Mucosa of rectum (tissue), 2 donors: ENCODE measurements at regions not wholly inside any gene's neighbourhood (a gene's known extent, or its start where the extent isn't known, plus 50 kb on each side); places are given as distances from the start of the nearest gene placed in this dataset.

Experiments
- H3K27ac ChIP-seq, 2 donors: one replicate each; pipeline ENCODE4 v1.7.0; 2013; ENCODE audit warnings: inconsistent platforms in 2 of 2, low read depth in 2 of 2, low read length in 2 of 2
- H3K27me3 ChIP-seq, 2 donors: one replicate each; pipeline ENCODE4 v1.7.0; 2013; ENCODE audit warnings: low read length in 2 of 2; ENCODE audit not compliant: control insufficient read depth in 2 of 2, insufficient read depth in 2 of 2
- H3K36me3 ChIP-seq, 2 donors: one replicate each; pipeline ENCODE4 v1.7.0; 2013; ENCODE audit warnings: low read length in 2 of 2; ENCODE audit not compliant: control insufficient read depth in 2 of 2, insufficient read depth in 2 of 2
- H3K4me1 ChIP-seq, 2 donors: one replicate each; pipeline ENCODE4 v1.7.0; 2013; ENCODE audit warnings: low read length in 2 of 2, mild to moderate bottlenecking in 1 of 2; ENCODE audit not compliant: control insufficient read depth in 2 of 2, insufficient read depth in 2 of 2
- H3K4me3 ChIP-seq, 2 donors: one replicate each; pipeline ENCODE4 v1.7.0; 2013; ENCODE audit warnings: low read length in 2 of 2
- H3K9ac ChIP-seq, 2 donors: one replicate each; pipeline ENCODE4 v1.7.0; 2013; ENCODE audit warnings: low read length in 2 of 2, low read depth in 1 of 2, mild to moderate bottlenecking in 1 of 2
- H3K9me3 ChIP-seq, 2 donors: one replicate each; pipeline ENCODE4 v1.7.0; 2013; ENCODE audit warnings: low read length in 2 of 2; ENCODE audit not compliant: control insufficient read depth in 2 of 2
- donor health status: healthy.
- donor health status: Normal muscosa, but diverticular disease.

GRCh38 chr18:993560-993959 lies 88.9 kb downstream of the ADCYAP1 start:
- H3K36me3 ChIP-seq, result no peaks in the 10 kb centered on the region
- no peak overlapping the region for H3K9ac ChIP-seq
- H3K9me3 ChIP-seq, result no peaks in the 10 kb centered on the region
- H3K27ac ChIP-seq, result no peak overlapping the region
- no peak overlapping the region for H3K4me3 ChIP-seq
- no peaks in the 10 kb centered on the region for H3K4me1 ChIP-seq
- H3K27me3 ChIP-seq, result no peaks in the 10 kb centered on the region

DNA sequence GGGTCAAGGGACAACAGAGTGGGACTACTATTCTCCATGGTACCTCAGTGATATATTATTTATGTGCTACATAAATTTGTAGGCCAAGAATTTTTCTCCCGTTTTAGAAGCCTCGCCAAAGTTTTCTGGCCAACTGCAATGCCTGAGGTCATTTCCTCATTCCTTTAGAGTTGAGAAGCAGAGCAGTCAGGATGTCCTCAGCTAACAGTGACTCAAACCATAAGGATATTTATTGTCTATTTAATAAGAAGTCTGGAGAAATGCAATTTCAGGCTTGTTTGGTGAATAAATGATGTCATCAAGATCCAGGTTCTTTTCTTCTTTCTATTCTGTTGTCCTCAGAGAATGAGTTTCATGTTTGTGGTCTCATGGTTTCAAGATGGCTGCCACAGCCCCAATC lies 91.0 kb downstream of the ADCYAP1 start:
- Histone ChIP-seq H3K4me3 (no peak overlapping the region), H3K27ac (no peak overlapping the region), H3K27me3 (no peaks in the 10 kb centered on the region), H3K36me3 (no peaks in the 10 kb centered on the region), H3K9ac (no peak overlapping the region), H3K9me3 (no peaks in the 10 kb centered on the region), H3K4me1 (no peaks in the 10 kb centered on the region)

DNA sequence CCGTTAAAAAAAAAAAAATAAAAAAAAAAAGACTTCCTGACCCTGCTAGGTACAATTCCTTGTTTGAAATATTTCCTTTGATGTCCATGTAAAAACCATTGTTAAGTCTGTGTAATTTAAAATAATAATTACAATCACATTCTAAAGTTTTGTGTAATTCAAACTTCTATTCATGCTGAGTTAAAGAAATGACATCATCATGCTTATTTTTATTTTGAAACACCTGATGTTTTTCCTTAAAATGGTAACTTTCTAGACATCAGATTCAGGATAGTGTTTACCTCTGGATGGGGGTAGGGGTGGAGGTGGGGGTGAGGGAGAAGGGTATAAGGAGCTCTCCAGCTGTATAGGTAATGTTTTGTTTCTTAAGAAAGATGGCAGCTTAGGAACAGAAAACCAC lies 92.8 kb downstream of the ADCYAP1 start:
- H3K27me3 ChIP-seq, result no peaks in the 10 kb centered on the region
- no peaks in the 10 kb centered on the region for H3K9me3 ChIP-seq
- H3K4me3 ChIP-seq, result no peak overlapping the region
- H3K36me3 ChIP-seq, result no peaks in the 10 kb centered on the region
- H3K27ac ChIP-seq, result no peak overlapping the region
- no peaks in the 10 kb centered on the region for H3K4me1 ChIP-seq
- no peak overlapping the region for H3K9ac ChIP-seq

GRCh38 chr18:998936-999335 lies 94.3 kb downstream of the ADCYAP1 start:
- Histone ChIP-seq H3K4me1 (no peaks in the 10 kb centered on the region), H3K27me3 (no peaks in the 10 kb centered on the region), H3K4me3 (no peak overlapping the region), H3K36me3 (no peaks in the 10 kb centered on the region), H3K27ac (no peak overlapping the region), H3K9me3 (no peaks in the 10 kb centered on the region), H3K9ac (no peak overlapping the region)

- Histone ChIP-seq H3K4me1 (no peaks in the 10 kb centered on the region), H3K9ac (no peak overlapping the region), H3K9me3 (no peaks in the 10 kb centered on the region), H3K4me3 (no peak overlapping the region), H3K36me3 (no peaks in the 10 kb centered on the region), H3K27ac (no peak overlapping the region), H3K27me3 (no peaks in the 10 kb centered on the region)
These were observed 98.0 kb downstream of the ADCYAP1 start for GRCh38 chr18:1002653-1003178.

GRCh38 chr18:1003499-1003898 lies 98.8 kb downstream of the ADCYAP1 start:
- no peak overlapping the region for H3K9ac ChIP-seq
- no peak overlapping the region for H3K27ac ChIP-seq

GRCh38 chr18:1006304-1006703 lies 101.6 kb downstream of the ADCYAP1 start:
- no peaks in the 10 kb centered on the region for H3K27me3 ChIP-seq
- H3K4me3 ChIP-seq, result no peak overlapping the region
- no peak overlapping the region for H3K9ac ChIP-seq
- H3K4me1 ChIP-seq, result no peaks in the 10 kb centered on the region
- H3K9me3 ChIP-seq, result no peaks in the 10 kb centered on the region
- no peaks in the 10 kb centered on the region for H3K36me3 ChIP-seq
- H3K27ac ChIP-seq, result no peak overlapping the region

More at GRCh38 chr18:1003499-1003898, 98.8 kb downstream of the ADCYAP1 start:
- no peaks in the 10 kb centered on the region for H3K9me3 ChIP-seq
- H3K27me3 ChIP-seq, result no peaks in the 10 kb centered on the region
- H3K4me3 ChIP-seq, result no peak overlapping the region
- no peaks in the 10 kb centered on the region for H3K36me3 ChIP-seq
- H3K4me1 ChIP-seq, result no peaks in the 10 kb centered on the region

- H3K9me3 ChIP-seq, result no peaks in the 10 kb centered on the region
- H3K27me3 ChIP-seq, result no peaks in the 10 kb centered on the region
- no peak overlapping the region for H3K27ac ChIP-seq
- no peak overlapping the region for H3K4me3 ChIP-seq
- no peaks in the 10 kb centered on the region for H3K4me1 ChIP-seq
- H3K36me3 ChIP-seq, result no peaks in the 10 kb centered on the region
- no peak overlapping the region for H3K9ac ChIP-seq
These were observed 102.3 kb downstream of the ADCYAP1 start for GRCh38 chr18:1006965-1007364.

GRCh38 chr18:1011349-1011748 lies 106.7 kb downstream of the ADCYAP1 start:
- Histone ChIP-seq H3K9me3 (no peaks in the 10 kb centered on the region), H3K27ac (no peak overlapping the region), H3K4me1 (no peaks in the 10 kb centered on the region), H3K9ac (no peak overlapping the region), H3K27me3 (no peaks in the 10 kb centered on the region), H3K36me3 (no peaks in the 10 kb centered on the region), H3K4me3 (no peak overlapping the region)

GRCh38 chr18:1012775-1013174 lies 108.1 kb downstream of the ADCYAP1 start:
- no peaks in the 10 kb centered on the region for H3K9me3 ChIP-seq
- H3K4me1 ChIP-seq, result no peaks in the 10 kb centered on the region
- H3K27me3 ChIP-seq, result no peaks in the 10 kb centered on the region
- H3K36me3 ChIP-seq, result no peaks in the 10 kb centered on the region
- no peak overlapping the region for H3K4me3 ChIP-seq
- no peak overlapping the region for H3K27ac ChIP-seq
- H3K9ac ChIP-seq, result no peak overlapping the region

DNA sequence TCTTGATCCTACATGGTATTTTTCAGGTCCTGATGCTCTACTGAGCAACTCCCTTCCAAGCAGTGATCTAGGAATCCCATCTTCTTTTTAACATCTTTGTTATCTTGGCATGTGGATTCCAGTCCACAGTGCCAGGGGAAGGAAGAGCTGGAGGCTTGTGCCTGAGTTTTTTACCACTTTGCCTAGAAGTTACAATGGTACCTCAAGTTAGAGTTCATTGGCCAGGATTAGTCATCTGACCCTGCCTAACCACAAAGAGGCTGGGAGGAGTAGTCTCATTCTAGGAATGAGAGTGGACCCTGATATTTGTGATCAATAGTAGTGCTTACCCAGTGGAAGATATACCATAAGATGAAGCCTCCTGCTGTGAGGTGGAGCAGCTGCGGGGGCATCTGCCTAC lies 109.3 kb downstream of the ADCYAP1 start:
- no peak overlapping the region for H3K9ac ChIP-seq
- H3K9me3 ChIP-seq, result no peaks in the 10 kb centered on the region
- no peak overlapping the region for H3K4me3 ChIP-seq
- no peaks in the 10 kb centered on the region for H3K4me1 ChIP-seq
- H3K27ac ChIP-seq, result no peak overlapping the region
- no peaks in the 10 kb centered on the region for H3K27me3 ChIP-seq
- H3K36me3 ChIP-seq, result no peaks in the 10 kb centered on the region
